GM18520 (cell line): ENCODE measurements at regions not wholly inside any gene's neighbourhood (a gene's known extent, or its start where the extent isn't known, plus 50 kb on each side); places are given as distances from the start of the nearest gene placed in this dataset.

Source experiments
- ATAC-seq: cut with Tn5 transposase; IDR thresholded peaks from one replicate; pipeline ENCODE4 v1.9.1; 2021; ENCODE audit not compliant: unreplicated experiment

GRCh38 chr7:8931906-8932646, 498.7 kb downstream of the NXPH1 start:
- ATAC-seq, result no peak

- ATAC-seq, result no peak
Measured at GRCh38 chr7:8932751-8933150, 499.3 kb downstream of the NXPH1 start.

DNA sequence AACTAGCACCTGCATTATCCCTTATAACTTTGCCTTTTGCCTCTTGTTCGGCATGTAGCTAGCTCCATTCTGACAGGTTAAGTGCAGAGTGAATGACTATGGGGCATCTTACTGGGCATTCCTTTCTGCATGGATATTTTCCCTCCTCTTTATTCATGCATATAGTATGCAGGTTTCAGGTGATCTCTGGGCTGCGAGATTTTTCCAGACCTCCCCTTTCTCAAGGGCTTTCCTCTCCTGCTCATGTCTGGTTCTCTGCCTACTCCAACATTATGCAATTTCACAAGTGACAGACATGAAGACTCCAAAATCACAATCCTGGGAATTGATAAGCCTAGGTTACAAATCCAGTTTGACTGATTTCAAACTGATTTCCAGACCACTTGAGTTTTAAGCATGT, 503.8 kb downstream of the NXPH1 start:
- ATAC-seq, result no peak

- no peak for ATAC-seq
Measured at GRCh38 chr7:8938044-8938805, 504.8 kb downstream of the NXPH1 start.

DNA sequence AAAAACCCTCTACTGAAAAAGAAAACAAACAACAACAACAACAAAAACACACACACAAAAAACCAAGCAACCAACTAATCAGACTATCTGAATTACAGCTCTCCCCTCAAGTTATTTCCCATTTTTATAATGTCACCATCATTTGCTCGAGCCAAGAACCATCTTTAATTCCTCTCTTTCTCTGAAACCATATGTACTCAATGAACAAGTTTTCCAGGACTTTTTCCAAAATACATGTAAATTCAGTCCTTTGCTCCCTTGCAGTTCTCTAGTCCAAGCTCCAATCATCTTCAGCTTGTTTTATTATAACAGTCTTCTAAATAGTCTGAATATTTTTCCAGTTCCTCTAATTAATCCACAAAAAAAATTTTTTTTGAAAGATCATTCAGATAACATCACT, 506.0 kb downstream of the NXPH1 start:
- no peak for ATAC-seq

DNA sequence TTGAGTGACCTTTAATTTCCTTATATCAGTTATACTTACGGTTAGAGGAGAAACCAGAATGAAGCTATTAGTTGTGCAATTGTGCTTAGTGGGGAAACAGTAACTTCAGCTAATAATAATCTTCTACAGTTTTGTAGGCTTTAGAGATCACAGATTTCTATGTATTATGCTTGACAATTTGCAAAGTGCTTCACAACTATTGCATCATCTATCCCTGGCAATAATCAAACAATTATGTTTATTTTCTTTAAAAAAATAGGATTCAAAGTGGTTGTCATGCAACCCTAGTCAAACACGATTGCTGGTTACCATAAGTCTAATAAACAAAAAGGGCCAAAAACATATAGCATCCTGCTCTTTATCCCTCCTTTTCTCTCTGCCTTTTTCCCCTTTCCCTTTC, 530.3 kb downstream of the NXPH1 start:
- ATAC-seq, result no peak

DNA sequence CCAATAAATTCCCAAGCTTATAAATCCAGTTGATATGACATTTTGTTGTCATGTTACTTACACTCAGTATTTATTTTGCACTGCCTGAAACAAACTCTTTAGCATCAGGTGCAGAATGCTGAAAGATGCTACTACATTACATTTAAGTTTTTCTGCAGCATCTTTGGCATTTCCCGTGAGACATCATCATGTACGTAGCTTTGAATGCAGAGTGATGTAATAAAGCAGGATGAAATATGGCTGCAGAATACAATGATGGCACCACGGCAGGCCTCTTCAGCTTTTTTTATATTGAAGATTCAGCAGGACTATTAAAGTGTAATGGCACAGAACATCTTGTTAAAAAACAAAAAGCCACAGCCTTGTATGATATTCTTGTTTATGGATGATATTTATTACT, 531.8 kb downstream of the NXPH1 start:
- ATAC-seq, result no peak

DNA sequence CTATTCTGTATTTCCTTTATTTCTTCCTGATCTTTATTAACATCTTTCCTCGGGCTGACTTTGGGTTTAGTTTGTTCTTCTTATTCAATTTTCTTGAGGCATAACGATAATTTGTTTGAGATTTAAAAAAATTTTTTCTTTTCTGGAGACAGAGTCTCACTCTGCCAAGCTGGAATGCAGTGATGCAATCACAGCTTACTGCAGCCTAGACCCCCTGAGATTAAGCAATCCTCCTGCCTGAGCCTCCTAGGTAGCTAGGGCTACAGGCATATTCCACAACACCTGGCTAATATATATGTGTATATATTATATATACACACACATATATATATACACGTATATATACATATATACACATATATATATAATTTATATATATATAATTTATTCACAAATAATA, 540.2 kb downstream of the NXPH1 start:
- ATAC-seq, result no peak

DNA sequence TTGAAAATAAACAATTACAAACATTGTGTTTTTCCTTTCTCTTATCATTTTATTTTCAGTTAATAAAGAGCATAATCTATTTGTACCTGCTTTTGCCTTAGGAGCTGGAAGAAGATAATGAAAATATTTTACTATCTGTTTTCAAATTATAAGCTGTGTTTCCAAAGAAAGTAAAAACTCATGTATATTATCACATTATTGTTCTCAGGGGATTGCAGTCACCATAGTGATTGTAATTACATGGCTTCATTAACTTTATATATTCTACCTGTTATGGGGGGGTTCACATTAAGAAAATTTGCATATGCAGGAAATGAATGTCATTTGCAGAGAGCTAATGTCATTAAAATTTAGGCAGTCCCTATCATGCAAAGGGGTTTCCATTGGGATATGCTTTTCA, 542.3 kb downstream of the NXPH1 start:
- no peak for ATAC-seq

GRCh38 chr7:8982338-8982992, 549.1 kb downstream of the NXPH1 start:
- ATAC-seq, result no peak

- ATAC-seq, result no peak
Measured at GRCh38 chr7:8985255-8985654, 551.8 kb downstream of the NXPH1 start.

DNA sequence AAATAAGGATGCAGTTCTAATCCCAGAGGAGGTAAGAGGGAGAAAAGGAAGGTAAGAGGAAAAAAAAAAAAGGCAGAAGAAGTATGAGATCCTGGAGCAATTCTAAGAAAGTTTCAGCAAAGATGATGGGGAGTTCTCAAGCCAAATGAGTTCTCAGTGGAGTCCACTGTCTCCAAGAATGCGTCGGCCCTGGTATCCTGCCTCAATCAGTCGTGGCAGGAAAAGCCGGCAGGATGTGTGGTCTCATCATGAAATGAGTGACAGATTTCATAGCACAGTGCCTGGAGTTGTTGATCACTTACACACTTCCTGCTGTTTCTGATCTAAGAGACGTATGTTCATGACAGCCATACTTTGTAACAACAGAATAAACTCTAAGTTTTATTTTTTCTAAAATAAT, 554.9 kb downstream of the NXPH1 start:
- ATAC-seq, result no peak

- ATAC-seq, result no peak
Measured at GRCh38 chr7:8991159-8991558, 557.8 kb downstream of the NXPH1 start.

DNA sequence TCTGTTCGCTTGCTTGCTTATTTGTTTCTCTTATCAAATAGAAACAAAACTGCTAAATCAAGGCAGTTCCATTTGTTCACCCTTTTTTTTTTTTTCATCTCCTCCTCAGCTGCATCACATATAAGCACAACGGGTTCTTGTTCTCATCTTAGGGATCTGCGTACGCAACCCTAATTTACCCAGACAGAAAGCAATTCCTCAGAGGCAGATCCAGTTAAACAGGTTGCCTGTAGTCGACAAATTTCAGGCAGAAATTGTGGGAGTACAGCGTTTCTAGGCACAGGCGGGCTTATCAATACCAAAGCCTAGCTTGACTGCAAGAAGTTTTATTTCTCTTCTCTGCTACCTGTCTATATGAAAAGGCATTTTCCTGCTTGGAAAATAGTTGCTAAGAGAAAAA, 565.4 kb downstream of the NXPH1 start:
- no peak for ATAC-seq

GRCh38 chr7:9013940-9014339, 580.5 kb downstream of the NXPH1 start:
- no peak for ATAC-seq

DNA sequence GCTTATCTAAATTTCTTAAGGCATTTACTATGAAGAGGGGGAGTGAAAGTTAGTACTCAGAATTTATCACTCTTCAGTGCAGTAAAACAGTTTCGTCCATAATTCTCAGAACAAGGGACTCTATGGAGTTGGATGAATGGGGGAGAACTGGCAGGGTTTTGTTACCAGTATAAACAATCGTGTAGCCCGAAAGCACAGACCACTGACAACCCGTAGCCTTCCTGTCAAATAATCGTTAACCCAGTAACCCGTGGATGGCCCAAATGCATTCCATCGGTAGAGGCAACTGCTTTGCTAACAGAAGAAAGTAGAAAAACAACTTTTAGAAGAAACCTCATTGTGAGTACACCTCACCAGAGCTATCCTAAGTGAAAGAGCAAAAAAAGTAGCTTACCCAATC, 583.9 kb downstream of the NXPH1 start:
- ATAC-seq, result no peak

DNA sequence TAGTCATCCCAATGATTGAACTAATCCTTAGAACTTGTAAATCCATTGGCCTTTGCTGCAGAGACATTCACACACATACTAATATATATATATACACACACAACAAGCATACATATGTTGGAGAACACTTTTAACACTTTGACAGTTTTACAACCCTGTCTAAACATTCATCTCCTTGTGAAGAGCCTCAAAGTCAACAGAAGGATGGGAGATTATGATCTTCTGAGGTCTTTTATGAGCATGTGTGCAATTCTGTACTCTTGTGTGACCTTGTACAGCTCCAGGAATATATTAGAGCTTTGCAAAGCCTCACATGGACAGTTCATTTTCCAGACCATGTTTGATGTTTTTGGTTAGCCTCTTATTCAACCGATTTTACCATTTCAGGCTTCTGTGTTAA, 589.0 kb downstream of the NXPH1 start:
- ATAC-seq, result no peak

DNA sequence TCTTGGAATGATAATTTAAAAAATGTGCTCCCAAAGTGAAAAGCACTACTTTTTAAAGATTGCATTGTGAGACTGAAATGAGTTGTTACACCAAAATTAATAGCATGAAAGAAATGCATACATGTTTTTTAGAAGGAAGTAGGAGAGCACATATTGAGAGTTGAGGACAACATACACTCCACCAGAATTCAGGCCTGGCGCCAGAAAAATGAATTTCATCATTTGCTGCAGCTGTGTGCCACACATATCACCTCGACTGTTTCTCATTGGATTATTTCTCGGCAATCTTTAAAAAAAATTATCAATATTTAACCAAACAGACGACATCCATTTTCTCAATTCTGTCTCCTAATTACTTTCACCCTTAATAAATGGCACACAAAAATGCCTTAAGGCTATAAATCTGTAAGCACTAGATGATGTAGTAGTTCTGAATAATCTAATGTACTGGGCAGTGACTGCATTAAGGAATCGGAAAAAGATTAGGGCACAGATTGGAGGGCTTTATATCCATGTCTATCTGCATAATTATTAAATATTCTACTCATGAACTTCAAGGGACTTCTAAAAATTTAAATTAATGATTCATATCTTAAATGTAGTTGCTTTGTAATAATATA, 590.4 kb downstream of the NXPH1 start:
- no peak for ATAC-seq

GRCh38 chr7:9026121-9026520, 592.7 kb downstream of the NXPH1 start:
- ATAC-seq, result no peak

GRCh38 chr7:9028012-9028411, 594.6 kb downstream of the NXPH1 start:
- ATAC-seq, result no peak

- ATAC-seq, result no peak
Measured at GRCh38 chr7:9029681-9030530, 596.5 kb downstream of the NXPH1 start.
